ENCODE measurements at regions not wholly inside any gene's neighbourhood (a gene's known extent, or its start where the extent isn't known, plus 50 kb on each side); places are given as distances from the start of the nearest gene placed in this dataset.

DNA sequence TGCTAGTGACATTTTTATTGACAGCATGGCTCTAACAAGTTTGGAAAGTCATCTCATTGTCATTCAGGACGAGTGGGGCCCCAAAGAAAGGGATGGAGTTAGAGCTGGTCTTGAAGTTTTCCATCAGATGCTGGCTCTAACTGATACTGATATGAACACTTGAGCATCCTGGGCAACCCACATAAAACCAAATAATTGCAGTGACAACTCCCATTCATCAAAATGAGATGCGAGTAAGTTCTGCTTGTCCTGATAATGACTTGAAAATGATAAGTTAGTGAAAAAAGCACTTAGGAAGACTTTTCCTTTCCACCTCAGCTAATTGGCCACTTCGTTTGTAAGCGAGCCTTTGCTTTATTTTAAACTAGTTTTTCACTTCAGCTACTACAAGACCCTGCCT is 147.6 kb downstream of the SP3 start:
- FAIRE-seq = no peak
- DNase-seq (ENCODE audit: insufficient read length, low spot score) = no peak
- TF ChIP-seq, protein P1, sequence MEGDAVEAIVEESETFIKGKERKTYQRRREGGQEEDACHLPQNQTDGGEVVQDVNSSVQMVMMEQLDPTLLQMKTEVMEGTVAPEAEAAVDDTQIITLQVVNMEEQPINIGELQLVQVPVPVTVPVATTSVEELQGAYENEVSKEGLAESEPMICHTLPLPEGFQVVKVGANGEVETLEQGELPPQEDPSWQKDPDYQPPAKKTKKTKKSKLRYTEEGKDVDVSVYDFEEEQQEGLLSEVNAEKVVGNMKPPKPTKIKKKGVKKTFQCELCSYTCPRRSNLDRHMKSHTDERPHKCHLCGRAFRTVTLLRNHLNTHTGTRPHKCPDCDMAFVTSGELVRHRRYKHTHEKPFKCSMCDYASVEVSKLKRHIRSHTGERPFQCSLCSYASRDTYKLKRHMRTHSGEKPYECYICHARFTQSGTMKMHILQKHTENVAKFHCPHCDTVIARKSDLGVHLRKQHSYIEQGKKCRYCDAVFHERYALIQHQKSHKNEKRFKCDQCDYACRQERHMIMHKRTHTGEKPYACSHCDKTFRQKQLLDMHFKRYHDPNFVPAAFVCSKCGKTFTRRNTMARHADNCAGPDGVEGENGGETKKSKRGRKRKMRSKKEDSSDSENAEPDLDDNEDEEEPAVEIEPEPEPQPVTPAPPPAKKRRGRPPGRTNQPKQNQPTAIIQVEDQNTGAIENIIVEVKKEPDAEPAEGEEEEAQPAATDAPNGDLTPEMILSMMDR (IDR thresholded peaks at IDR 0.05; ENCODE audit: insufficient read depth, missing control alignments) = no peak

- FAIRE-seq (no peak), DNase-seq (ENCODE audit: insufficient read length, low spot score) (no peak)
- TF ChIP-seq, protein P1 (IDR thresholded peaks at IDR 0.05; ENCODE audit: insufficient read depth, missing control alignments) = no peak
Observed at GRCh38 chr2:173818285-173818684, 146.9 kb downstream of the SP3 start.

GRCh38 chr2:173819852-173820251 is 145.3 kb downstream of the SP3 start:
- TF ChIP-seq, protein P1 (IDR thresholded peaks at IDR 0.05; ENCODE audit: insufficient read depth, missing control alignments) = no peak
- no peak for FAIRE-seq
- DNase-seq (ENCODE audit: insufficient read length, low spot score) = no peak

- TF ChIP-seq, protein P1 (IDR thresholded peaks at IDR 0.05; ENCODE audit: insufficient read depth, missing control alignments) = no peak
- FAIRE-seq (no peak), DNase-seq (ENCODE audit: insufficient read length, low spot score) (no peak)
Observed at GRCh38 chr2:173821451-173821850, 143.7 kb downstream of the SP3 start.

DNA sequence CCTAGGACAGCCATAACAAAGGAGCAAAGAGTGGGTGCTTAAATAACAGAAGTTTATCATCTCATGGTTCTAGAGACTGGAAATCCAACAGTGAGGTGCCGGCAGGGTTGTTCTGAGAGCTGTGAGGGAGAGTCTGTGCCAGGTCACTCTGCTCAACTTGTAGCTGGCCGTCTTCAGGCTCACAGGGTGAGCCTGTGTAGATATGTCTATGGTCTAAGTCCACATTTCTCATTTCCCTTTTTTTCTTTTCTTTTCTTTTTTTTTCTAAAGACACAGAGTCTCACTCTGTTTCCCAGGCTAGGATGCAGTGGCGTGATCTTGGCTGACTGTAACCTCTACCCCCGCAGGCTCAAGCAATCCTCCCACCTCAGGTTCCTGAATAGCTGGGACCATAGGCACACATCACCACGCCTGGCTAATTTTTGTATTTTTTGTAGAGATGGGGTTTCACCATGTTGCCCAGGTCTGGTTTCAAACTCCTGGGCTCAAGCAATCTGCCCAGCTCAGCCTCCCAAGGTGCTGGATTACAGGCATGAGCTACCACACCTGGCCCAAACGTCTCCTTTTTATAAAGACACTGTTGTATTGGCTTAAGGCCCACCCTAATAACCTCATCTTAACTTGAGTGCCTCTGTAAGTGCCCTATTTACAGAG is 142.2 kb downstream of the SP3 start:
- DNase-seq (ENCODE audit: insufficient read length, low spot score) (no peak), FAIRE-seq (no peak)
- TF ChIP-seq, protein P1 (IDR thresholded peaks at IDR 0.05; ENCODE audit: insufficient read depth, missing control alignments) = no peak

DNA sequence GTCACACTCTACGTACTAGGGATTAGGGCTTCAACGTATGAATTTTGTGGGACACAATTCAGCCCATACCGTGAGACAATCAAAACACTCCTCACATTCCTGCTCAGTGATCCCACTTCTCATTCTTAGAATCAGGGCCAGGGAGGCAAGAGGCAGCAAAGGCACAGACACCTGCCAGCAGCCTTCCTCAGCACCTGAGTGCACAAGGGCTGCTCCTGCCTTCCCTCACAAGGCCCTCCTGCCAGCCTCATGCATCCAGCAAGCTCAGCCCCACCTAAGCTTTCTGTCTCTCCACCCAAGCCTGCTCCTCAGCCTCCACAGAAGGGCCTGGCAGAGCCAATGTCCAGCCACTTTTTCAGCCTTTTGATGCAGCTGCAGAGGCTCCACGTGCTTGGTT is 141.6 kb downstream of the SP3 start:
- no peak for FAIRE-seq
- DNase-seq (ENCODE audit: insufficient read length, low spot score) = no peak
- TF ChIP-seq, protein P1 (IDR thresholded peaks at IDR 0.05; ENCODE audit: insufficient read depth, missing control alignments) = no peak
